Kidney epithelial cell (primary cell): ENCODE measurements at regions not wholly inside any gene's neighbourhood (a gene's known extent, or its start where the extent isn't known, plus 50 kb on each side); places are given as distances from the start of the nearest gene placed in this dataset.

Experiments used
- DNase-seq: peaks from one replicate; pipeline ENCODE4 v3.0.0-alpha.2; 2010; ENCODE audit warnings: low read depth
- H3K27me3 ChIP-seq: 2 replicates; pipeline ENCODE4 v1.6.0; 2011; ENCODE audit warnings: low read length; ENCODE audit not compliant: control insufficient read depth, insufficient read depth
- H3K36me3 ChIP-seq: 2 replicates; pipeline ENCODE4 v1.5.1; 2011; ENCODE audit warnings: low read length; ENCODE audit not compliant: control insufficient read depth, insufficient read depth
- H3K4me3 ChIP-seq: 2 replicates; pipeline ENCODE4 v1.5.1; 2011; ENCODE audit warnings: low read depth, mild to moderate bottlenecking, control low read depth, low read length
- TF ChIP-seq, protein P1 (sequence below): IDR thresholded peaks from 2 replicates; pipeline ENCODE4 v1.5.1; 2011; ENCODE audit warnings: mild to moderate bottlenecking, moderate library complexity, low read length, control low read depth, inconsistent platforms; ENCODE audit not compliant: insufficient read depth, poor library complexity, severe bottlenecking

DNA sequence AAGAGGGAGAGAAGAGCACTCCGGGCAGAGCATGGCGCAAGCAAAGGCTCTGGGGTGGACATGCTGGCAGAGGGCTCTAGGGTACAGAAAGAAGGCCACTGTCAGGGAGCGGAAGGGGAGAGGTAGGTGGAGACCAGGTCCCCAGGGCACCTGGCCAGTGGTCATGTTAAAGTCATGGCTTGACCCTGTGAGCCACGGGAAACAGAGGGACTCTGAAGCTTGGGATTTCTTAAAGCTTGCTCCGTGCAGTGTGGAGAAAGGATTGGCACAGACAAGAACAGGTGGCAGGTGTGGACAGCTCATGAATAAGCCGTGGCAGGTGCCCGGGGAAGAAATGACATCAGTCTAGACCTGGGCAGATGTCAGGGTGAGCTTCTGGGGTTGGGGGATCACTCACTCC is 413.8 kb downstream of the BCL11B start:
- H3K27me3 ChIP-seq = no peaks in the 10 kb centered on the region
- TF ChIP-seq, protein P1, sequence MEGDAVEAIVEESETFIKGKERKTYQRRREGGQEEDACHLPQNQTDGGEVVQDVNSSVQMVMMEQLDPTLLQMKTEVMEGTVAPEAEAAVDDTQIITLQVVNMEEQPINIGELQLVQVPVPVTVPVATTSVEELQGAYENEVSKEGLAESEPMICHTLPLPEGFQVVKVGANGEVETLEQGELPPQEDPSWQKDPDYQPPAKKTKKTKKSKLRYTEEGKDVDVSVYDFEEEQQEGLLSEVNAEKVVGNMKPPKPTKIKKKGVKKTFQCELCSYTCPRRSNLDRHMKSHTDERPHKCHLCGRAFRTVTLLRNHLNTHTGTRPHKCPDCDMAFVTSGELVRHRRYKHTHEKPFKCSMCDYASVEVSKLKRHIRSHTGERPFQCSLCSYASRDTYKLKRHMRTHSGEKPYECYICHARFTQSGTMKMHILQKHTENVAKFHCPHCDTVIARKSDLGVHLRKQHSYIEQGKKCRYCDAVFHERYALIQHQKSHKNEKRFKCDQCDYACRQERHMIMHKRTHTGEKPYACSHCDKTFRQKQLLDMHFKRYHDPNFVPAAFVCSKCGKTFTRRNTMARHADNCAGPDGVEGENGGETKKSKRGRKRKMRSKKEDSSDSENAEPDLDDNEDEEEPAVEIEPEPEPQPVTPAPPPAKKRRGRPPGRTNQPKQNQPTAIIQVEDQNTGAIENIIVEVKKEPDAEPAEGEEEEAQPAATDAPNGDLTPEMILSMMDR = no peak

DNA sequence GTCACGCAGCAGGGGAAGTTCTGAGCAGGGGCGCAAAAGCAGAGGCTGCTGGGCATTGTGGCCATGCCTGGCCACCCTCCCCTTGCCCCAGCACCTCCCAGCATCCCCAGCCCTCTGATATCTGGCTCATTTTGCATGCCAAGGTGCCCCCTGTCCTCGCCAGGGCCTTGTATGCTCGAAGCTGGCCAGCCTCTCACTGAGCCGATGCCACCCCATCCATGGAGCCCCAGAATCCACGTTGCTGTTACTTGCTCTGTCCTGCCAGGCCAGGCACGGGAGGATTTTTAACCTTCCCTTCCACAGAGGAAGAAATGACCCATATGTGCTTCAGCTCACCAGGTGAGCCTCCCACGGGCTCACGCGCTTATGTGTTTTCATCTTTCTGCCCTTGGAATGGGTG is 413.4 kb downstream of the BCL11B start:
- TF ChIP-seq, protein P1 = no peak
- H3K4me3 ChIP-seq = no peak overlapping the region
- DNase-seq = no peak
- H3K27me3 ChIP-seq = no peaks in the 10 kb centered on the region
- no peaks in the 10 kb centered on the region for H3K36me3 ChIP-seq

More for the DNA sequence above, 413.8 kb downstream of the BCL11B start:
- no peak for DNase-seq
- no peaks in the 10 kb centered on the region for H3K36me3 ChIP-seq
- H3K4me3 ChIP-seq = no peak overlapping the region

DNA sequence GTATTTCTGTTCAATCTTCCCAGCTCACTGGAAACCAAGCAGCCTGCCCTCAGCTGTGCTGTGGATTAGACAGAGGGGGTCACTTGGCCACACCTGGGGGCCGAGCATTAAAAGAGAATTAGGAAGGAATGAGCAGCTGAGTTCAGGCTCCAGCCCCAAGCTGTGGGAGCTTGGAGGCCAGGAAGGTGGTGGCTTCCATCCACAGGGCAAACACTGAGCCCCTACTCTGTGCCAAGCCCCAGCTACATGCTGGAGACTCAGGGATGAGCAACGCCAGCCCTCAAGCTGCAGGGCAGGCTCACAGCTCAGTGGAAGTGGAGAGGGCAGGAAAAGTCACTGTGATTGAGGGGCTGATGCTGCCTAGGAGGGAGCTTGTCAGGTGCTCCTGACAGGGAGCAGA is 412.7 kb downstream of the BCL11B start:
- TF ChIP-seq, protein P1 = no peak
- Histone ChIP-seq H3K36me3 (no peaks in the 10 kb centered on the region), H3K27me3 (no peaks in the 10 kb centered on the region), H3K4me3 (no peak overlapping the region)
- no peak for DNase-seq

DNA sequence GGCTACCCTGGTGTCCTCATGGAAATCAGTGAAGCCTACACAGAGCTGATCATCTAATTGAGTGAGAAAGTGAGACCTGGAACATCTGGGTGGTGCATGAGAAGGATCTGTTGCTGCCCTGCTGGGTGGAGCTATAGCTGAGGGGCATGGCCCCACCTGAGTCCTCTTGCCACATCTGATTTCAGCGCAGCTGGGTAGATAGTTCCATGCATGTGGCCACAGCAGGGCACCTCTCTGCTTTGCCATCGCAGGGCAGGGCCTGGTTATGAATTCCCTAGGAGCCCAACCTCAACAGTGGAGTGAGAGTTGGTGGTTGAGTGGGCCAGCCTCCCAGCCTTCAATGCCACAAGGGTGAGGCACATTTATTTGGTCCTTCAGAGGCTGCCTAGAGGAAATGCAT is 407.8 kb downstream of the BCL11B start:
- H3K4me3 ChIP-seq = no peak overlapping the region
- H3K27me3 ChIP-seq = no peaks in the 10 kb centered on the region
- H3K36me3 ChIP-seq = no peaks in the 10 kb centered on the region
- no peak for DNase-seq
- TF ChIP-seq, protein P1 = no peak

DNA sequence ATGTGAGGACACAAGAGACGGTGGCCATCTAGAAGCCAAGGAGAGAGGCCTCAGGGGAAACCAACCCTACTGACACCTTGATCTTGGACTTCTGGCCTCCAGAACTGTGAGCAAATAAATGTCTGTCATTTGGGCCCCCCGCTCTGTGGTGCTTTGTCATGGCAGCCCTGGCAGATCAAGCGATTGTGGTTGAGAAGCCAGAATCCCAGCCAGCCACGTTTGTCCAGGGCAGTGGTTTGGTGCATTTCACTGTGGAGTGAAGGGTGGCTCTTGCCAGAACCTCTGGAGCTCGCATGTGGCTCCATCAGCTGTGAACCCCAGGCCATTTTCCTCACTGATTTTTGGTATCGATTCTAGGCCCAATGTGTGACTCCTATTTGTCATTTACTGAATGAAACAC is 404.9 kb downstream of the BCL11B start:
- H3K4me3 ChIP-seq = no peak overlapping the region
- H3K27me3 ChIP-seq = no peaks in the 10 kb centered on the region
- H3K36me3 ChIP-seq = no peaks in the 10 kb centered on the region
- DNase-seq = no peak
- TF ChIP-seq, protein P1 = no peak

DNA sequence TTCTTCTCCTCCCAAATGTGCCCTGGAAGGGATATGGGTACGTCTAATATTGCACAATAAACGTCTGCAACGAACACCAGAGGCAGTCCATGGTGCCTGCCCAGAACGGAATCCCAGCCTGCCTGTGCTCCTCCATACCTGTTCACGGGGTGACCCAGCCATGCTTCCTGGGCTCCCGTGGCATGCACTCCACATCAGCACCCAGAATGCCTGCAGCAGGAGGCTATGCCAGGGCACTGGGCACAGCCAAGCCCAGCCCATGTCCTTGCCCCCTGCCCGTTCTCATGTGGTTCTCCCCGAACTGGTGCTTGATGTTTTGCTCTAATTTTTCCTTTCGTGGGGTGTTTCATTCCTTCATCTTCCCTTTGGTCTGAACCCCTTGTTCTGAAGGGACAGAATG is 404.3 kb downstream of the BCL11B start:
- TF ChIP-seq, protein P1 = no peak
- DNase-seq = no peak
- H3K27me3 ChIP-seq = no peaks in the 10 kb centered on the region
- H3K36me3 ChIP-seq = no peaks in the 10 kb centered on the region
- no peak overlapping the region for H3K4me3 ChIP-seq
